Gastroesophageal sphincter (tissue), 3 donors: ENCODE measurements at regions not wholly inside any gene's neighbourhood (a gene's known extent, or its start where the extent isn't known, plus 50 kb on each side); places are given as distances from the start of the nearest gene placed in this dataset.

ENCODE experiments used
- CTCF ChIP-seq, 4 experiments: fragments of 200-600 bp in 2 of 4; fragments of 450-650 bp in 2 of 4; sonication (generic) in 1 of 4; IDR thresholded peaks; one replicate each; pipeline ENCODE4 v1.5.1; 2017 to 2019; ENCODE audit warnings: antibody characterized with exemption in 4 of 4, mild to moderate bottlenecking in 2 of 4, moderate library complexity in 2 of 4
- EP300 ChIP-seq: sonication (generic); formaldehyde crosslinking; IDR thresholded peaks from one replicate; pipeline ENCODE4 v1.6.1; 2017; ENCODE audit warnings: antibody characterized with exemption, mild to moderate bottlenecking
- POLR2A ChIP-seq, 2 donors: fragments of 450-650 bp; IDR thresholded peaks; one replicate each; pipeline ENCODE4 v1.6.1; 2017; ENCODE audit warnings: antibody characterized with exemption in 2 of 2, mild to moderate bottlenecking in 2 of 2, moderate library complexity in 1 of 2

- TF ChIP-seq CTCF (IDR thresholded peaks at IDR 0.05) = no peak
- TF ChIP-seq EP300 = no peak
- no peak for TF ChIP-seq POLR2A (IDR thresholded peaks at IDR 0.05)
These were observed 375.1 kb upstream of the THBS1 start for GRCh38 chr15:39205506-39206371.
